Kidney (tissue), 13 donors: ENCODE measurements at regions not wholly inside any gene's neighbourhood (a gene's known extent, or its start where the extent isn't known, plus 50 kb on each side); places are given as distances from the start of the nearest gene placed in this dataset.

Source experiments
- DNase-seq, 5 donors: peaks; one replicate each; pipeline ENCODE4 v3.0.0-alpha.2; 2013 to 2020
- FAIRE-seq: peaks from 2 replicates; lab custom pipeline; 2012; peaks lifted over from hg19 to GRCh38; lab: Jason Lieb, UNC
- H3K27ac ChIP-seq, 2 donors: one replicate each; pipeline ENCODE4 v1.7.0; 2013; ENCODE audit warnings: low read depth in 2 of 2, low read length in 2 of 2, inconsistent platforms in 1 of 2
- H3K27me3 ChIP-seq: one replicate; pipeline ENCODE4 v1.7.1; 2013; ENCODE audit warnings: low read length, inconsistent platforms; ENCODE audit not compliant: control insufficient read depth, insufficient read depth
- H3K36me3 ChIP-seq, 3 donors: one replicate each; pipeline versions ENCODE4 v1.7.0 to v1.7.1; 2013; ENCODE audit warnings: low read length in 3 of 3, control low read depth in 1 of 3, inconsistent platforms in 1 of 3; ENCODE audit not compliant: insufficient read depth in 3 of 3, control insufficient read depth in 2 of 3
- H3K4me1 ChIP-seq, 3 donors: one replicate each; pipeline versions ENCODE4 v1.7.0 to v1.7.1; 2013; ENCODE audit warnings: low read length in 3 of 3, inconsistent platforms in 1 of 3, low read depth in 1 of 3; ENCODE audit not compliant: control insufficient read depth in 2 of 3, insufficient read depth in 2 of 3
- H3K4me3 ChIP-seq, 3 donors: one replicate each; pipeline versions ENCODE4 v1.7.0 to v1.8.1; 2013; ENCODE audit warnings: low read length in 3 of 3, control low read depth in 1 of 3, inconsistent platforms in 1 of 3
- H3K9ac ChIP-seq, 3 donors: one replicate each; pipeline versions ENCODE4 v1.7.0 to v1.7.1; 2013; ENCODE audit warnings: low read length in 3 of 3, control low read depth in 1 of 3, inconsistent platforms in 1 of 3
- H3K9me3 ChIP-seq, 3 donors: one replicate each; pipeline versions ENCODE4 v1.7.0 to v1.7.1; 2013; ENCODE audit warnings: low read length in 3 of 3, control low read depth in 1 of 3, inconsistent platforms in 1 of 3; ENCODE audit not compliant: control insufficient read depth in 2 of 3, insufficient read depth in 1 of 3
- CTCF ChIP-seq: IDR thresholded peaks from 3 replicates; pipeline ENCODE4 v1.5.1; 2012; ENCODE audit warnings: mild to moderate bottlenecking, moderate library complexity, borderline replicate concordance; ENCODE audit not compliant: insufficient read depth; ENCODE audit errors: extremely low read depth
- intact Hi-C: fragments of 100-400 bp; cut with DNase I; formaldehyde crosslinking; loops from one replicate; pipeline ENCODE4 v1.11.1; 2022
- donor health status: control.
- donor health status: control.
- donor health status: control.
- donor health status: control.
- donor health status: control.
- donor health status: DM: yes; HTN: yes; CAD: no.
- donor health status: Normal renal cell carcinoma (clear cell type).

GRCh38 chr6:88302769-88303225, 136.7 kb upstream of the CNR1 start:
- Histone ChIP-seq H3K9me3 (no peaks in the 10 kb centered on the region), H3K27me3 (no peaks in the 10 kb centered on the region), H3K4me1 (no peaks in the 10 kb centered on the region), H3K4me3 (no peak overlapping the region), H3K27ac (no peak overlapping the region), H3K9ac (no peak overlapping the region), H3K36me3 (no peaks in the 10 kb centered on the region)
- FAIRE-seq (no peak), DNase-seq (no peak)
- intact Hi-C loops, result no loop called here
- TF ChIP-seq CTCF, result no peak

GRCh38 chr6:88301888-88302768, 136.0 kb upstream of the CNR1 start:
- no peak for TF ChIP-seq CTCF
- DNase-seq (no peak), FAIRE-seq (no peak)
- intact Hi-C loops, result no loop called here
- no peak overlapping the region for H3K4me3 ChIP-seq
- H3K4me1 ChIP-seq, result no peaks in the 10 kb centered on the region
- H3K27ac ChIP-seq, result no peak overlapping the region
- no peak overlapping the region for H3K9ac ChIP-seq
- no peaks in the 10 kb centered on the region for H3K36me3 ChIP-seq
- H3K27me3 ChIP-seq, result no peaks in the 10 kb centered on the region
- H3K9me3 ChIP-seq, result no peaks in the 10 kb centered on the region

- H3K36me3 ChIP-seq, result no peaks in the 10 kb centered on the region
- DNase-seq, result no peak
- no peak for TF ChIP-seq CTCF
- H3K27me3 ChIP-seq, result no peaks in the 10 kb centered on the region
- intact Hi-C loops, result no loop called here
- no peak overlapping the region for H3K27ac ChIP-seq
- no peaks in the 10 kb centered on the region for H3K4me1 ChIP-seq
- no peak for FAIRE-seq
- H3K4me3 ChIP-seq, result no peak overlapping the region
- no peaks in the 10 kb centered on the region for H3K9me3 ChIP-seq
- no peak overlapping the region for H3K9ac ChIP-seq
Observed at GRCh38 chr6:88301256-88301655, 135.1 kb upstream of the CNR1 start.
